Fibroblast of lung (primary cell): ENCODE measurements at regions not wholly inside any gene's neighbourhood (a gene's known extent, or its start where the extent isn't known, plus 50 kb on each side); places are given as distances from the start of the nearest gene placed in this dataset.

Experiments
- DNase-seq, 2 donors: peaks; one replicate each; pipeline versions ENCODE4 v3.0.0 to v3.0.0-alpha.2; 2010; ENCODE audit warnings: low read depth in 2 of 2
- H2AFZ ChIP-seq: 2 replicates; pipeline ENCODE4 v1.5.1; 2012; ENCODE audit warnings: low read length, control low read depth, inconsistent platforms
- H3K27ac ChIP-seq: 2 replicates; pipeline ENCODE4 v1.5.1; 2011; ENCODE audit warnings: low read length, control low read depth; ENCODE audit not compliant: insufficient read depth
- H3K27me3 ChIP-seq: 2 replicates; pipeline ENCODE4 v1.5.1; 2011; ENCODE audit warnings: mild to moderate bottlenecking, low read length; ENCODE audit not compliant: control insufficient read depth, insufficient read depth
- H3K36me3 ChIP-seq: 2 replicates; pipeline ENCODE4 v1.5.1; 2011; ENCODE audit warnings: low read length; ENCODE audit not compliant: control insufficient read depth, insufficient read depth
- H3K4me1 ChIP-seq: 2 replicates; pipeline ENCODE4 v1.5.1; 2011; ENCODE audit warnings: low read length; ENCODE audit not compliant: control insufficient read depth, insufficient read depth; ENCODE audit errors: extremely low read depth
- H3K4me2 ChIP-seq: 2 replicates; pipeline ENCODE4 v1.5.1; 2011; ENCODE audit warnings: low read length, control low read depth; ENCODE audit not compliant: insufficient read depth; ENCODE audit errors: extremely low read depth
- H3K4me3 ChIP-seq, 4 experiments: fragments of 200-600 bp in 1 of 4; sonication (generic) in 1 of 4; replicated peaks in 1 of 4; 2 replicates each; pipeline ENCODE4 v1.5.1; 2011 to 2016; ENCODE audit warnings: low read length in 4 of 4, low read depth in 3 of 4, mild to moderate bottlenecking in 3 of 4, control low read depth in 2 of 4, inconsistent platforms in 1 of 4, mixed read lengths in 1 of 4; ENCODE audit not compliant: insufficient read depth in 1 of 4; ENCODE audit errors: control extremely low read depth in 1 of 4
- H3K79me2 ChIP-seq: 2 replicates; pipeline ENCODE4 v1.5.1; 2012; ENCODE audit warnings: mild to moderate bottlenecking, low read length, inconsistent platforms; ENCODE audit not compliant: control insufficient read depth, insufficient read depth
- H3K9ac ChIP-seq: 2 replicates; pipeline ENCODE4 v1.5.1; 2011; ENCODE audit warnings: mild to moderate bottlenecking, low read length, control low read depth; ENCODE audit not compliant: insufficient read depth
- H3K9me3 ChIP-seq: 2 replicates; pipeline ENCODE4 v1.5.1; 2012; ENCODE audit warnings: low read depth, low read length; ENCODE audit not compliant: control insufficient read depth, insufficient read depth
- H4K20me1 ChIP-seq: 2 replicates; pipeline ENCODE4 v1.5.1; 2011; ENCODE audit warnings: low read length; ENCODE audit not compliant: control insufficient read depth, insufficient read depth; ENCODE audit errors: extremely low read depth
- EZH2 ChIP-seq: IDR thresholded peaks from 2 replicates; pipeline ENCODE4 v1.5.1; 2012; ENCODE audit warnings: low read length, control low read depth, mild to moderate bottlenecking; ENCODE audit errors: missing control alignments
- TF ChIP-seq, protein P1 (sequence below), 2 donors: IDR thresholded peaks in 1 of 2; conservative IDR thresholded peaks in 1 of 2; 1 replicate in 1 of 2; 2 replicates in 1 of 2; pipeline ENCODE4 v1.5.1; 2011 to 2012; ENCODE audit warnings: low read length in 2 of 2, control low read depth in 1 of 2, inconsistent platforms in 1 of 2, low read depth in 1 of 2, mild to moderate bottlenecking in 1 of 2

DNA sequence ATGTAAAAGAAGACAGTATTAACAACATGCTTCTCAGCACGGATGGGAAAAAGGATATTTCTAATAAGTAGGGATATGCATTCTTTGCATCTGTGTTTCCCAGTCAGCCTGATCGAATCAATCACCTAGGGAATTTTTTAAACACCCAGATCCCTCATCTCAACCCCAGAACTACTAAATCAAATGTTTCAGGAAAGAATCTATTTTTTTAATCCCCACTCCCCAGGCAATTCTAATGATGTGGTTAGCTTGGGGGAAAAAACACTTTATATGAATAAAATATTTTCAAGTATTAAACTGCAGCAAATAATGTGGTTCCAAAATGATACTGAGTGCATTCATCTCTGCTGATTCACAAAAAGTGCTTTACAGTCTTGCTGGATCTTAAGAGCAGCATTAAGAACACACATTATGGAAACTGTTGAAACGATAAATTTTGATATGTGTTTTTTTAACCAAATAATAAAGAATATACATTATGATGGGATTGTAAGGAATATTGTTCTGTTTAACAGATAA, 68.7 kb upstream of the GUCY1A1 start:
- H2AFZ ChIP-seq: no peak overlapping the region
- H3K4me1 ChIP-seq: peaks cover under 1% of the 10 kb centered on the region
- H3K79me2 ChIP-seq: no peaks in the 10 kb centered on the region
- no peaks in the 10 kb centered on the region for H3K27me3 ChIP-seq
- DNase-seq: peak in 1 of 2 donors; percentile 53
- H3K9ac ChIP-seq: no peak overlapping the region
- no peaks in the 10 kb centered on the region for H3K36me3 ChIP-seq
- no peaks in the 10 kb centered on the region for H4K20me1 ChIP-seq
- no peak overlapping the region for H3K4me2 ChIP-seq
- H3K9me3 ChIP-seq: no peaks in the 10 kb centered on the region
- H3K27ac ChIP-seq: no peak overlapping the region
- TF ChIP-seq EZH2: no peak
- TF ChIP-seq, protein P1, sequence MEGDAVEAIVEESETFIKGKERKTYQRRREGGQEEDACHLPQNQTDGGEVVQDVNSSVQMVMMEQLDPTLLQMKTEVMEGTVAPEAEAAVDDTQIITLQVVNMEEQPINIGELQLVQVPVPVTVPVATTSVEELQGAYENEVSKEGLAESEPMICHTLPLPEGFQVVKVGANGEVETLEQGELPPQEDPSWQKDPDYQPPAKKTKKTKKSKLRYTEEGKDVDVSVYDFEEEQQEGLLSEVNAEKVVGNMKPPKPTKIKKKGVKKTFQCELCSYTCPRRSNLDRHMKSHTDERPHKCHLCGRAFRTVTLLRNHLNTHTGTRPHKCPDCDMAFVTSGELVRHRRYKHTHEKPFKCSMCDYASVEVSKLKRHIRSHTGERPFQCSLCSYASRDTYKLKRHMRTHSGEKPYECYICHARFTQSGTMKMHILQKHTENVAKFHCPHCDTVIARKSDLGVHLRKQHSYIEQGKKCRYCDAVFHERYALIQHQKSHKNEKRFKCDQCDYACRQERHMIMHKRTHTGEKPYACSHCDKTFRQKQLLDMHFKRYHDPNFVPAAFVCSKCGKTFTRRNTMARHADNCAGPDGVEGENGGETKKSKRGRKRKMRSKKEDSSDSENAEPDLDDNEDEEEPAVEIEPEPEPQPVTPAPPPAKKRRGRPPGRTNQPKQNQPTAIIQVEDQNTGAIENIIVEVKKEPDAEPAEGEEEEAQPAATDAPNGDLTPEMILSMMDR (conservative IDR thresholded peaks at IDR 0.05 in 1 of 2, IDR thresholded peaks at IDR 0.05 in 1 of 2; ENCODE audit: low read depth in 1 of 2, low read length in 2 of 2): no peak
- H3K4me3 ChIP-seq: no peak overlapping the region

DNA sequence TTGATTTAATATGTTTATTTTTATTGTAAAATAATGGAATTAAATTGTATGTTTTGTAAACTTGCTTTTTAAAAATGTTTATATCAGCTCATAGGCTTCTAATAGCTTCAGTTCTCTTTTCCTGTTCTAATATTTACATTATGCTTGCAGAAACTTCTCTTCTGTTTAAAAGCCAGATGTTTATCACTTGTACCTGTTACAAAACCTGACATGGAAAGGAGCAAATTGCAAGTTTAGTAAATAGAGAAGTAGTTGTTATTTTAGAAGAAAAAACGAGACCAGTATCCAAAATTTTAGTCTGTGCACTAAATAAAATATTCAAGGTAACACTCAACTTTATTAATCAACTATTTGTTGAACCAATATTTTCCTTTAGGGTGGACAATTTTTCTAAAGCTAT, 69.4 kb upstream of the GUCY1A1 start:
- Histone ChIP-seq H3K27me3 (no peaks in the 10 kb centered on the region), H2AFZ (no peak overlapping the region), H3K9ac (no peak overlapping the region), H3K4me3 (no peak overlapping the region), H3K4me2 (no peak overlapping the region), H4K20me1 (no peaks in the 10 kb centered on the region), H3K79me2 (no peaks in the 10 kb centered on the region), H3K36me3 (no peaks in the 10 kb centered on the region), H3K27ac (no peak overlapping the region), H3K4me1 (peaks cover 2% of the 10 kb centered on the region), H3K9me3 (no peaks in the 10 kb centered on the region)
- TF ChIP-seq, protein P1 (conservative IDR thresholded peaks at IDR 0.05 in 1 of 2, IDR thresholded peaks at IDR 0.05 in 1 of 2; ENCODE audit: low read depth in 1 of 2, low read length in 2 of 2): no peak
- TF ChIP-seq EZH2: no peak
- no peak for DNase-seq

DNA sequence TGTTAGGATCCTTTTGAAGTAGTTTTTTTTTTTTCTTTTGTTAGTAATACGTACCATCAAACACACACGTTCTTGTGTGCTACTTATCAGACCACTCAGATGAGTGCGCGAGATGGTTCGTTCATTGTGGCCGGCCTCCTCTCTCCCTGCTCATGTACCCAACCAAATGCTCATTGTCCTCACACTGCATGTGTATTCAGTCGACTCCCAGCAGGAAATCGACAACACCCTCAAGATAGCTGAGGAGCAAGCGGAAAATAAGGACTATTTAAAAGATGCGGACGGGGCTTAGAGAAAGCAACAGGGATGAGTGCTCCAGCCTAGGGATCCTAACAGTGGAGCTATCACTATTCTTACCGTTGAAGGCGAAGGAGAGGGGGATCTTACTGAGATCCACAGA, 72.9 kb upstream of the GUCY1A1 start:
- no peak overlapping the region for H3K27ac ChIP-seq
- H3K9ac ChIP-seq: no peak overlapping the region
- no peak overlapping the region for H3K4me3 ChIP-seq
- TF ChIP-seq EZH2: no peak
- no peak for DNase-seq
- H3K36me3 ChIP-seq: no peaks in the 10 kb centered on the region
- no peaks in the 10 kb centered on the region for H4K20me1 ChIP-seq
- H3K4me2 ChIP-seq: no peak overlapping the region
- H3K27me3 ChIP-seq: no peaks in the 10 kb centered on the region
- no peak overlapping the region for H2AFZ ChIP-seq
- H3K79me2 ChIP-seq: no peaks in the 10 kb centered on the region
- peaks cover 4% of the 10 kb centered on the region for H3K4me1 ChIP-seq
- H3K9me3 ChIP-seq: no peaks in the 10 kb centered on the region
